ENCODE measurements at regions not wholly inside any gene's neighbourhood (a gene's known extent, or its start where the extent isn't known, plus 50 kb on each side); places are given as distances from the start of the nearest gene placed in this dataset.

- TF ChIP-seq, protein P1, sequence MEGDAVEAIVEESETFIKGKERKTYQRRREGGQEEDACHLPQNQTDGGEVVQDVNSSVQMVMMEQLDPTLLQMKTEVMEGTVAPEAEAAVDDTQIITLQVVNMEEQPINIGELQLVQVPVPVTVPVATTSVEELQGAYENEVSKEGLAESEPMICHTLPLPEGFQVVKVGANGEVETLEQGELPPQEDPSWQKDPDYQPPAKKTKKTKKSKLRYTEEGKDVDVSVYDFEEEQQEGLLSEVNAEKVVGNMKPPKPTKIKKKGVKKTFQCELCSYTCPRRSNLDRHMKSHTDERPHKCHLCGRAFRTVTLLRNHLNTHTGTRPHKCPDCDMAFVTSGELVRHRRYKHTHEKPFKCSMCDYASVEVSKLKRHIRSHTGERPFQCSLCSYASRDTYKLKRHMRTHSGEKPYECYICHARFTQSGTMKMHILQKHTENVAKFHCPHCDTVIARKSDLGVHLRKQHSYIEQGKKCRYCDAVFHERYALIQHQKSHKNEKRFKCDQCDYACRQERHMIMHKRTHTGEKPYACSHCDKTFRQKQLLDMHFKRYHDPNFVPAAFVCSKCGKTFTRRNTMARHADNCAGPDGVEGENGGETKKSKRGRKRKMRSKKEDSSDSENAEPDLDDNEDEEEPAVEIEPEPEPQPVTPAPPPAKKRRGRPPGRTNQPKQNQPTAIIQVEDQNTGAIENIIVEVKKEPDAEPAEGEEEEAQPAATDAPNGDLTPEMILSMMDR (IDR thresholded peaks at IDR 0.05): no peak
- no peak for TF ChIP-seq POLR2A (IDR thresholded peaks at IDR 0.05)
Measured at GRCh38 chr6:157727629-157728182, 95.3 kb upstream of the SNX9 start.

Data from uterus (tissue), 2 donors.